ENCODE measurements at regions not wholly inside any gene's neighbourhood (a gene's known extent, or its start where the extent isn't known, plus 50 kb on each side); places are given as distances from the start of the nearest gene placed in this dataset.

DNA sequence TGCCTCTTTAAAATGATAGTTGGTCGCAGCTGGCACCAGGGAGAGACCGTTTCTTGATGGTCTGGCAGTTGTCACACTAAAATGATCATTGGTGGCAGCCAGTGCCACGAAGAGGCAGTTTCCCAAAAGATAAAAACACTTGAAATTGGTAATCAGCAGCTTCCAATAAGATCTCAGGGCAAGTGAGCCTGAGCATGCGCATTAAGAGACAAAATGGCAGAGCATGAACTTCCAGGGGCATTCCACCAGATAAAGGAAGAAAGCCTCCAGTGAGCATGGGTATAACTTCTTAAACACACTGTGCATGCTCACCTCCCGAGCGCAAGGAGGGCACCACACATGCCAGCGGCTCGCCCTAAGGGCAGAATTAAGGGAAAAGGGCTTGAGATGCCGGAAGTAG, 1594.2 kb upstream of the CDH9 start:
- FAIRE-seq, result no peak
- no peak overlapping the region for H3K4me2 ChIP-seq (ENCODE audit: insufficient read depth, low read length)
- H3K27me3 ChIP-seq (ENCODE audit: control insufficient read depth in 2 of 2, insufficient read depth in 2 of 2, low read length in 2 of 2), result no peaks in the 10 kb centered on the region
- H4K20me1 ChIP-seq (replicated peaks; ENCODE audit: control insufficient read depth, extremely low read depth, insufficient read depth, low read length), result no peaks in the 10 kb centered on the region
- H3K36me3 ChIP-seq (ENCODE audit: control insufficient read depth in 2 of 2, extremely low read depth in 1 of 2, insufficient read depth in 2 of 2, low read length in 2 of 2), result no peaks in the 10 kb centered on the region
- H3K27ac ChIP-seq (ENCODE audit: insufficient read depth, low read depth, low read length), result no peak overlapping the region
- no peaks in the 10 kb centered on the region for H3K79me2 ChIP-seq (ENCODE audit: control insufficient read depth, insufficient read depth, low read length)
- no peak overlapping the region for H3K9ac ChIP-seq (replicated peaks; ENCODE audit: extremely low read depth, insufficient read depth, low read length)
- DNase-seq (ENCODE audit: low read depth, low spot score), result no peak
- dilution Hi-C loops (cut with MboI; ENCODE audit: extremely low pct_ligation_motif_present, low sequenced_read_pairs) (no loop called here), intact Hi-C loops (cut with micrococcal nuclease) (no loop called here)
- no peak overlapping the region for H3K4me3 ChIP-seq (replicated peaks in 1 of 3; ENCODE audit: insufficient read depth in 1 of 3, low read depth in 1 of 3, low read length in 3 of 3)
- H3K9me1 ChIP-seq (replicated peaks; ENCODE audit: control insufficient read depth, extremely low read depth, insufficient read depth, low read length), result no peaks in the 10 kb centered on the region
- BruUV-seq (replicated peaks), result no TSS peak
- CTCF ChIA-PET, result no interaction called here
- H2AFZ ChIP-seq (ENCODE audit: low read depth, low read length), result no peak overlapping the region
- H3K4me1 ChIP-seq (ENCODE audit: control insufficient read depth, extremely low read depth, insufficient read depth, low read length), result no peaks in the 10 kb centered on the region
- H3K9me3 ChIP-seq (replicated peaks; ENCODE audit: control insufficient read depth, insufficient read depth, low read length), result no peaks in the 10 kb centered on the region
- POLR2A ChIA-PET, result no interaction called here
- TF ChIP-seq EZH2 (IDR thresholded peaks at IDR 0.05; ENCODE audit: borderline replicate concordance, low read depth, low read length, severe bottlenecking), result no peak
- no peak for TF ChIP-seq MYC (IDR thresholded peaks at IDR 0.05; ENCODE audit: low read depth, low read length)
- no peak for TF ChIP-seq MAX (IDR thresholded peaks at IDR 0.05; ENCODE audit: insufficient read depth, insufficient read length)

DNA sequence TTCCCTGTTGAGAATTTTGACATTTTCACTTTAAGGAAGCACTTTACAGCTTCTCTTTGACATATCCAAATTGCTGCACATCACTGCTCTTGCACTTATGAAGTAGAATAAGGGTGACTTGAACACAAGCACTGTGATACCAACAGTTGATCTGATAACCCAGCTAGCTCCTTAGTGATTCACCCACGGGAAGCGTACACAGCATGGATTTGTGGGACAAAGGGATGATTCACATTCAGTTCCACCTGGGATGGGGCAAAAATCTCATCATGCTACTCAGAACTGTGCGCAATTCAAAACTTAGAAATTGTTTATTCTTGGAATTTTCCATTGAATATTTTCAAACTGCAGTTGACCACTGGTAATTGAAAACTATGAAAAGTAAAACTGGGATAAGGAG, 1565.5 kb upstream of the CDH9 start:
- intact Hi-C loops (cut with micrococcal nuclease), result no loop called here

More for the DNA sequence above, 1565.5 kb upstream of the CDH9 start:
- Histone ChIP-seq H3K4me2 (ENCODE audit: insufficient read depth, low read length) (no peak overlapping the region), H3K27ac (ENCODE audit: insufficient read depth, low read depth, low read length) (no peak overlapping the region), H4K20me1 (replicated peaks; ENCODE audit: control insufficient read depth, extremely low read depth, insufficient read depth, low read length) (no peaks in the 10 kb centered on the region), H2AFZ (ENCODE audit: low read depth, low read length) (no peak overlapping the region), H3K9ac (replicated peaks; ENCODE audit: extremely low read depth, insufficient read depth, low read length) (no peak overlapping the region), H3K27me3 (ENCODE audit: control insufficient read depth in 2 of 2, insufficient read depth in 2 of 2, low read length in 2 of 2) (no peaks in the 10 kb centered on the region), H3K4me1 (ENCODE audit: control insufficient read depth, extremely low read depth, insufficient read depth, low read length) (no peaks in the 10 kb centered on the region), H3K9me1 (replicated peaks; ENCODE audit: control insufficient read depth, extremely low read depth, insufficient read depth, low read length) (no peaks in the 10 kb centered on the region), H3K36me3 (ENCODE audit: control insufficient read depth in 2 of 2, extremely low read depth in 1 of 2, insufficient read depth in 2 of 2, low read length in 2 of 2) (no peaks in the 10 kb centered on the region), H3K4me3 (replicated peaks in 1 of 3; ENCODE audit: insufficient read depth in 1 of 3, low read depth in 1 of 3, low read length in 3 of 3) (no peak overlapping the region), H3K79me2 (ENCODE audit: control insufficient read depth, insufficient read depth, low read length) (no peaks in the 10 kb centered on the region), H3K9me3 (replicated peaks; ENCODE audit: control insufficient read depth, insufficient read depth, low read length) (no peaks in the 10 kb centered on the region)
- FAIRE-seq, result no peak
- DNase-seq (ENCODE audit: low read depth, low spot score), result no peak
- dilution Hi-C loops (cut with MboI; ENCODE audit: extremely low pct_ligation_motif_present, low sequenced_read_pairs), result no loop called here
- TF ChIP-seq POLR2A (IDR thresholded peaks at IDR 0.05; ENCODE audit: low read depth, low read length) (no peak), MAX (IDR thresholded peaks at IDR 0.05; ENCODE audit: insufficient read depth, insufficient read length) (no peak), POLR2AphosphoS5 (IDR thresholded peaks at IDR 0.05; ENCODE audit: insufficient read depth, low read depth, low read length) (no peak), CTCF (IDR thresholded peaks at IDR 0.05; ENCODE audit: extremely low read depth in 1 of 2, insufficient read depth in 1 of 2, low read depth in 1 of 2, low read length in 2 of 2) (no peak), EZH2 (IDR thresholded peaks at IDR 0.05; ENCODE audit: borderline replicate concordance, low read depth, low read length, severe bottlenecking) (no peak), MYC (IDR thresholded peaks at IDR 0.05; ENCODE audit: low read depth, low read length) (no peak), JUN (IDR thresholded peaks at IDR 0.05; ENCODE audit: borderline replicate concordance, insufficient read depth, insufficient read length, low read depth) (no peak)
- ChIA-PET POLR2A (no interaction called here), CTCF (no interaction called here)
- no TSS peak for BruUV-seq (replicated peaks)

Data from endothelial cell of umbilical vein (primary cell).